ENCODE measurements at regions not wholly inside any gene's neighbourhood (a gene's known extent, or its start where the extent isn't known, plus 50 kb on each side); places are given as distances from the start of the nearest gene placed in this dataset.
"Not testable (repeated sequence)": the region's sequence is repeated elsewhere in the genome, so short reads cannot be mapped to it uniquely, and the experiment has no call there.

GRCh38 chr20:48327848-48328247, 500.0 kb downstream of the PREX1 start:
- TF ChIP-seq CTCF (IDR thresholded peaks at IDR 0.05; ENCODE audit: low read depth, low read length, poor library complexity, severe bottlenecking); EZH2phosphoT487 (IDR thresholded peaks at IDR 0.05; ENCODE audit: borderline replicate concordance, low read length): not testable (repeated sequence)
